ENCODE measurements at regions not wholly inside any gene's neighbourhood (a gene's known extent, or its start where the extent isn't known, plus 50 kb on each side); places are given as distances from the start of the nearest gene placed in this dataset.

- Mint-ChIP-seq H3K36me3 (no peaks in the 10 kb centered on the region), H3K4me1 (peaks cover 11% of the 10 kb centered on the region), H3K4me3 (no peak overlapping the region), H3K27ac (no peak overlapping the region), H3K9me3 (no peaks in the 10 kb centered on the region)
- ATAC-seq (no peak), DNase-seq (ENCODE audit: low spot score in 2 of 2) (no peak)
Measured at GRCh38 chr6:165988302-165988756, 179.3 kb downstream of the TBXT start.

DNA sequence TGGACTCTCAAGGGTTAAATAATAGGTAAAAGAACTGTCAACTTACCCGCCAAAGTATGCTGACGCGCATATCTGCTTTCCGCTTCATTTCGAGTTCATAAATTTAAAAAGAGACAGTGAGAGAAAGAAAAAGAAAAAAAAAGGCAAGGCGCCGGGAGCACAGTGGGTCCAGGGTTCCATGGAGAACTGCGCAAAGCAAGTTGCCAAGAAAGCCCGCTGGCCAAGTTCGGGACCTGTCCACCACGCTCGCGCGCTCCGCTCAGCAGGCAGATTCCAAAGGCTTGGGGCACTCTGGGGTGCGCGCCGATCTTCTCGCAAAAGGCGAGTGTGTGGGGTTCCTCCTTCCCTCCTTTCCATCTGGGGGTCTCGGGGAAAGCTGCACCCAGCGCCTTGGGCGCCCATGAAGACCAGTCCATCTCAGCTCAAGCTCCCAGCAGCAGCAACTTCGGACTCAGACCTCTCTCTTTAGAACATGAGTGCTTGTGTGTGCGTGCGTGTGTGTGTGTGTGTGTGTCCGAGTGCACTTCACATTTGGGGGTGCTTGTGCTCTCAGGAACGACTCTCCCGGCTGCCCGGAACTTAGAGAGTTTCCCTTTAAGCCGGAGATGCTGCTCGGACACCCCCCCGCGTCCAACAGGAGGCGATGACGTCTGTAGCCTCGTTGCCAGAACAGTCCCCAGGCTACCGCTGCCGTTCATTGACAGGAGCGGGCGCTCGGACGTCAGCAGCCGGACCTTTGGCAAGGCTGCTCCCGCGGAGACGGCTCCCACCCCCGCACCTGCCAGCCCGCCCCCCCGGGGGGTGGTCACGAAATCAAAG is 180.0 kb downstream of the TBXT start:
- H3K4me3 Mint-ChIP-seq = no peak overlapping the region
- DNase-seq (ENCODE audit: low spot score in 2 of 2) = no peak
- H3K27ac Mint-ChIP-seq = no peak overlapping the region
- ATAC-seq = no peak
- H3K36me3 Mint-ChIP-seq = no peaks in the 10 kb centered on the region
- no peaks in the 10 kb centered on the region for H3K9me3 Mint-ChIP-seq
- peaks cover 11% of the 10 kb centered on the region for H3K4me1 Mint-ChIP-seq

DNA sequence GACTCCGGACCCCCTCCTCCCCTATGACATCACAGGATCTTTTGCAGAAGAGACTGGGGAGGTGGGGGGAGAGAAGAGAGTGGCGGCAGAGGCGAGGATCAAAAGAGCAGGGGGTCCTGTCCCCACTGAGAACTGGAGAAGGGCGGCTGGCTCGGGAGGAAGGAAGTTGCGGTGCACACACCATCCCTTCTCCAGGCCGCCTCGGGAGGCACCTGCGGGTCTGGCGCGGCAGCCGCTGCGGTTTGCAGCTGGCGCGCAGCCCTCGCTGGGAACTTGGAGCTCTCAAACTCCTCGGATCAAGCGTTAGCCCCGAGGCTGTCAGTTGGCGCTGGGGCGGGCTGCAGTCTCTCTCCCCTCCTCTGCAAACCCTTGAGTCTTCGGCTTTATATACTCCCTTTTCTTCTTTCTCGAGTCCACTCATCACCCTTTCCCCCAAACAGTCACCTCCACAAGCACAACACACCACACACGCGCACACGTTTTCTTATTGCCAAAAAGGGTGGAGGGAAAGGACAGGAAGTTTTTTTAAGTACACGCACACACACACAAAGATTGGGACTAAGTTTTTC is 180.7 kb downstream of the TBXT start:
- H3K36me3 Mint-ChIP-seq = no peaks in the 10 kb centered on the region
- no peaks in the 10 kb centered on the region for H3K9me3 Mint-ChIP-seq
- H3K4me1 Mint-ChIP-seq = peaks cover 11% of the 10 kb centered on the region
- no peak overlapping the region for H3K27ac Mint-ChIP-seq
- H3K4me3 Mint-ChIP-seq = no peak overlapping the region
- ATAC-seq (no peak), DNase-seq (ENCODE audit: low spot score in 2 of 2) (no peak)

DNA sequence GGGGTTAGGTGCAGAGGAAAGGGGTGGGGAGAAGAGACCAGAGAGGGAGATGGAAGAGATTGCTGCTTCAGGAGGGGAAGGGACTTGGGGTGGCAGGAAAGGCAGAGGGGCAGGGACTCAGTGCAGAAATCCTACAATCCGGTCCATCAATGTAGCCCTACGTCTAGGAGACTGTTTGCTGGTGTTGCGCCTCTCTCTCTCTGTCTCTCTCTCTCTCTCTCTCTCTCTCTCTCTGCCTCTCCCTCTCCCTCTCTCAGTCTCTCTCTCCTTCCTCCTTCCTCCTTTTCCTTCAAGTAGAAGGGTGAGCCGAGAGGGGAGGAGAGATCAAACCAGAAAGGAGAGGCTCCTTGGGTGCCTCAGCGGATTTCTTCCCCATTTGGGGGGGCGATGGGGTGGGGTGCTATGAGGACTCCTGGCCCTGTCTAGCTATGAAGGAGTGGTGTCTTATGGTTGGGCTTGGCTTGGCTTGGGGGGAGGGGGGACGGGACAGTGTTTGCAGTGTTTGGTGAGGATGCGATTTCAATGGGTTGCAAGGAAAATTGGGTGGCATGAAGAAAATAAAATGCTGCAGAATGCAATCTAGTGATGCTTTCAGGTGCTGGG is 181.2 kb downstream of the TBXT start:
- DNase-seq (ENCODE audit: low spot score in 2 of 2) (no peak), ATAC-seq (no peak)
- Mint-ChIP-seq H3K36me3 (no peaks in the 10 kb centered on the region), H3K4me3 (no peak overlapping the region), H3K4me1 (peaks cover 11% of the 10 kb centered on the region), H3K27ac (no peak overlapping the region), H3K9me3 (no peaks in the 10 kb centered on the region)

DNA sequence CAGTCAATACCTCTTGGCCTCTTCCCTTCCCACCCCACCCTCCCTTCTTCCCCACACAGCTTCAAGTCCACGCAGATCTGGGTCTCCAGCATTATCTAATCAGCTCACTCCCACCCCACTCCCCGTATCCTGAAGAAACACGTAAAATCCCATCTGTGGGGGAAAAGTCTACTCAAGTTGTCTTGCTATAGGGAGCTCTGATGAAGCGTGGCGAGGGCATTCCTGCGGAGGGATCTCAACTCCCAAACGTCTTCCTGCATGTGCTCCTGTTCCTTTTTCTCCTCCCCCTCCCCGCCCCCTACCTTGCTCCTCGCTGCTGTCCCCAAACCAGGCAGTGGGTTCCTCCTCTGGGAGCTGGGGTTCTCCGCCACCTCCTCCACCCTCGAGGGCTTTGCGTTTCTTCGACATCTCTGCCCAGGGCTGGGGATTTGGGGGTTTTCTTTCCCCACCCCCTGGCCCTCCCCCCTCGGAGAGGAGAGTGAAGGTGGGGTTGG is 181.8 kb downstream of the TBXT start:
- Mint-ChIP-seq H3K36me3 (no peaks in the 10 kb centered on the region), H3K4me1 (peaks cover 11% of the 10 kb centered on the region), H3K4me3 (no peak overlapping the region), H3K27ac (no peak overlapping the region), H3K9me3 (no peaks in the 10 kb centered on the region)
- no peak for ATAC-seq
- DNase-seq (ENCODE audit: low spot score in 2 of 2) = no peak

DNA sequence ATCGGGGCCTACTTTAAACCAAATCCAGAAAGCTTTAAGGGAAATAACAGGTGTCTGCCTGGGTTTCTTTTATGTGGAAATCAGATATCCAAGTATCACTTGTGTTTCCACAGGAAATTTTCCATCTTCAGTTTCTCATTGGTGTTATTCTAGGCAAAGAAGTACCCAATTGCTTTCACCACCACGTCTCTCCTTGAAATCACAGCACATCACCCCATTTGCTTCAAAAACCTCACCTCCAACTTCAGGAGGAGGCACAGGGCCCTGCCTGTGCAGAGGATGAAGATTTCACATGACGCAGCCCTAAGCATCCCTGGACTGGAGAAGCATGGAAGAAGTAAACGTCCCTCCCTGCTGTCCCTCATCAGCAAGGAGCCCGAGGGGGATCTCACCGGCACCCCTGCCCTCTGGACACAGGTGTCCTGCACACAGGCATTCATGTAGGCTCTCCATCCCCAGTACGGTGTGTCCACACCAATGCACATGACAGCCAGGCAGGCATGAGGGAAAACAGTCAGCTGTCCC is 182.3 kb downstream of the TBXT start:
- Mint-ChIP-seq H3K4me3 (no peak overlapping the region), H3K27ac (no peak overlapping the region), H3K9me3 (no peaks in the 10 kb centered on the region)

DNA sequence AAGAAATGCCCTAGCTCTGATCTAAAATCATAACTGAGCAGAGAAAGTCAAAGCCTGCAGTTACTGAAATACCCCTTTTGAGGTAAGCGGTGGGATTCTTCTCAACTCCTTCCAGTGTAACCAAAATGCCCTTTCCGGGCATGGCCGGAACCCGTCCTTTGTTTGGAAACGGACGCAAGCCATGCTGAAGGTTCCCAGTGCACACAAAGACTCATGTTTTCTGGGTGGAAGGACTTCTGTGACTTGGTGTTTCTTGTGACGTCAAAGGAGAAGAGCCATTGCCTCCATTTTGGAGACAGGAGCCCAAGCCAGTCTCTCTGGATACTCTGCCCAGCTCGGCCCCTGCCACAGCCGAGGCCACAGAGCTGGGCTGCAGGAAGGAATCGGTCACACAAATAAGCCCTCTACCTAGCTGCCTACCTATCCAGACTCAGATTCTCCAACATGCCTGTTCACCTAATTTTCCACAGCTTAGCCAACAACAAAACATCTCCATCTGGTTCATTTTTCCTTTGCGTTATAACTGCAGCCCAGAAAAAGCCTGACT is 182.8 kb downstream of the TBXT start:
- peaks cover 11% of the 10 kb centered on the region for H3K4me1 Mint-ChIP-seq
- H3K4me3 Mint-ChIP-seq = no peak overlapping the region
- no peak for DNase-seq (ENCODE audit: low spot score in 2 of 2)
- no peaks in the 10 kb centered on the region for H3K9me3 Mint-ChIP-seq
- H3K27ac Mint-ChIP-seq = no peak overlapping the region
- ATAC-seq = no peak
- H3K36me3 Mint-ChIP-seq = no peaks in the 10 kb centered on the region

More for the DNA sequence above, 182.3 kb downstream of the TBXT start:
- Mint-ChIP-seq H3K36me3 (no peaks in the 10 kb centered on the region), H3K4me1 (peaks cover 11% of the 10 kb centered on the region)
- no peak for ATAC-seq
- no peak for DNase-seq (ENCODE audit: low spot score in 2 of 2)

GRCh38 chr6:165983112-165984072 is 184.3 kb downstream of the TBXT start:
- DNase-seq (ENCODE audit: low spot score in 2 of 2) = no peak
- no peak for ATAC-seq
- Mint-ChIP-seq H3K36me3 (no peaks in the 10 kb centered on the region), H3K27ac (no peak overlapping the region), H3K4me3 (no peak overlapping the region), H3K4me1 (peaks cover 11% of the 10 kb centered on the region), H3K9me3 (no peaks in the 10 kb centered on the region)

DNA sequence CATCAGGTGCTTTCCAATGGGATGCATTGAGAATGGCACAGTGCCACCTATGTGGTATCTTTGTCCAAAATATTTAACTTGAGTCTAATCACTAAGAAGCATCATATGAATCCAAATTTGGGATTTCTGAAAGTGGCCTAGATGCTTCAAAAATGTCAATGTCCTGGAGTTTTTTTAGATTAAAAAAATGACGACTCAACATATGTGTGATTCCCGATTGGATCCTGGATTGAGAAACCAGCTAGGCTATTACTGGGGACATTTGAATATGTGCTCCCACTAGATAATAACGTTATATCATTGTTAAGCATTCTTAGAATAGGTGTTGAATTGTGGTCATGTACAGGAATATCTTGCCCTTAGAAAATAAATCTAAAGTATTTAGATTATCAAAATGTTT is 189.2 kb downstream of the TBXT start:
- no peak for ATAC-seq
- Mint-ChIP-seq H3K4me1 (no peaks in the 10 kb centered on the region), H3K36me3 (no peaks in the 10 kb centered on the region), H3K4me3 (no peak overlapping the region), H3K9me3 (no peaks in the 10 kb centered on the region), H3K27ac (no peak overlapping the region)
- no peak for DNase-seq (ENCODE audit: low spot score in 2 of 2)

DNA sequence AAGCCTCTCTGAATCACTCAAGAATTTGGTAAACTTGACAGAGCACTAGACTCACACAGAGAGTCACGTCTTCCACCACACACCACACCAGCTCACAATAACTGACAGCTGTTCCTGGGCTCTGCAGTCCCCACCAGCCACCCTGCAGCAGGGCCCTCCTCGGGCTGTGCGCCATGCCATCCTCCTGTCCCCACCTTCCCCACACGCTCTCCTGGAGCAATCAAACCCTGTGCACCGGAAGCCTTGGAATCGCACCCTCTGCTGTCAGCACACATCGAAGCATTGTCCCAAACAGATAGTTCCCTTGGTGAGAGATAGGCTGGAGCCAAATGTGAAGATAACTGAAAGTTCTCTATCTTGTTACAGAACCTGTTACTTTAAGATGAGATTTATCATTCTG is 191.0 kb downstream of the TBXT start:
- no peak for DNase-seq (ENCODE audit: low spot score in 2 of 2)
- Mint-ChIP-seq H3K4me3 (no peak overlapping the region), H3K4me1 (no peaks in the 10 kb centered on the region), H3K9me3 (no peaks in the 10 kb centered on the region), H3K27ac (no peak overlapping the region), H3K36me3 (no peaks in the 10 kb centered on the region)
- ATAC-seq = no peak

DNA sequence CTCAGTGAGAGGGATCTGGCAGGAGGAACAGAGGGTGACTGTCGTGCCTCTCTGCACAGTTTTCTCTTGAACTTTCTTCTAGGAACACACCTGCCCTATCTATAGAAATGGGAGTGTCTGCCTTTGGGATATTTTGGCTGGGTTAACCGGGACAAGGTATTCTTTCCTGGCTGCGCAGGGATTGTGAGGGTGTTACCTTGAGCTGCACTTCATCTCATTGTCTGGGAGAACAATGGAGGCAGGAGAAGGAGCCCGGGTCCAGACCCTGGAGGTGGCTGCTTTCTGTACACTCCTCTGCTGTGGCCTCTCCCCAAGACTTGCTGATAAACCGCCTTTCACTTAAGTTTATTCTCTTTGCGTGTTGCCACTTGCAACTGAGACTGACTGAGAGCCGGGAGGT is 192.8 kb downstream of the TBXT start:
- no peak overlapping the region for H3K27ac Mint-ChIP-seq
- ATAC-seq (no peak), DNase-seq (ENCODE audit: low spot score in 2 of 2) (no peak)
- H3K36me3 Mint-ChIP-seq = no peaks in the 10 kb centered on the region
- H3K4me1 Mint-ChIP-seq = no peaks in the 10 kb centered on the region
- no peak overlapping the region for H3K4me3 Mint-ChIP-seq
- H3K9me3 Mint-ChIP-seq = no peaks in the 10 kb centered on the region

DNA sequence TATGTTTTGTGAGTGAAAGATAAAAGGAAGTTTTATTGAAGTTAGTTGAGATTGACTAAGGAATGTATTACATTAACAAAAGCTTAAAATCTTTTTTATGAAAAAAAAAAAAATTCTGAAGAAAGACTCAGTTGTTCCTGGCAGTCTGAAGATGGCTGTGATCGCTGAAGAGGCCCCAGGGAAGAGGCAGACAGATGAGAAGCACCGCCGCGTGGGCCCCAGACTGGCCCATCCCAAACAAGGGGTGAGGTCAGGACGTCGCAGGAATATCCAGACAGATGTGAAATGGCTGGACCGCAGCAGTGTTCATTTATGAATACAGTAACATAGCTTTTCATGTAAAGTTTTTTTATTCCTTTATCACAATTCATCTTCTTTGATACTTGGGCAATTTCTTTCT is 194.2 kb downstream of the TBXT start:
- Mint-ChIP-seq H3K9me3 (no peaks in the 10 kb centered on the region), H3K36me3 (no peaks in the 10 kb centered on the region), H3K4me3 (no peak overlapping the region), H3K27ac (no peak overlapping the region), H3K4me1 (no peaks in the 10 kb centered on the region)
- ATAC-seq = no peak
- no peak for DNase-seq (ENCODE audit: low spot score in 2 of 2)

DNA sequence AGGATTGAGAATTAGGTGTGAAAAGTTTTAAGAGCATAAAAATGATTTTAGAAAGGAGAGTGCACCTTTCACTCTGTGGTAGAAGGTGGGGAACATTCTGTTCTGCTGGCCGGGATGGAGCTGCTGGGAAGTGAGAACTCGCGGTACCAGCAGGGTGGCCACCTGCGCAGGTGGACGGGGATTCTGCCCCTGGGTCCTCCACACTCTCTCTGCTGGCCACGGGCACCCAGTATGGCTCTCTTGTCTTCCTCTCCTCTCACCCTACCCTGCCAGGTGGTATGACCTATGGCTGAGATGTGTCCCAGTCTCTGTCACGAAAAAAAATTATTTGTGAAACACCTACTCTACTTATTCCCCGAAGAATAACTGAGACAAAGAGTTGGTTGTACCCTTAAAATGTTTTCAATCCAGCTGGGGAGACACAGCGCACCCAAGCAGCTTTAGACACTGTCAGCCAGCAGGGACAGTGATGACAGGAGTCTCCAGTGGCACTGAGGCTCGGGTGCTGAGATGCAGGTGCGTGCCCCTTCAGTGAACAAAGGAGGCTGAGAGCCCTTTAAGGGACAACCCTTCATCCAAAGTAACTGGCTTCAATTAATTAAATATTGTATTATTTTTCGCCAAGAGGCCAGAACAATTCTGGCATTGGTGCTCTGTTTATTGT is 195.4 kb downstream of the TBXT start:
- Mint-ChIP-seq H3K36me3 (no peaks in the 10 kb centered on the region), H3K4me1 (no peaks in the 10 kb centered on the region), H3K9me3 (no peaks in the 10 kb centered on the region), H3K27ac (no peak overlapping the region), H3K4me3 (no peak overlapping the region)
- DNase-seq (ENCODE audit: low spot score in 2 of 2) (no peak), ATAC-seq (no peak)

DNA sequence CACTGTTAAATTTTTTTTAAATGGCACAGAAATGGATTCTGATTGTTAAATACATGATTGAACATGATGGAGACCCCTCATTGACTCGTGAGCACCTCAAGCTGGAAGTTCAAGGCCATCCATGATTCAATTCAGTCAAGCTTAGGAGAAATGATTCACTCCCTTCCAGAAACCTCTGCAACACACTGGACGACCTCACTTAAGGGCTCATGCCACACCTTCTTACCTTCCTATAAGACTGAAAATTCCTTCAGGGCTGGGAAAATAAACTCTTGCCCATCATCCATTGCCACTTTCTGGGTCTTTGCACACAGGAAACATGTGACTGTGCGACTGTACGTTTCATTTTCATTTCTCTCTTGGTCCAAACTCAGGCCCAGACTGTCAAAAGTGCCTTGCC is 196.4 kb downstream of the TBXT start:
- H3K27ac Mint-ChIP-seq = no peak overlapping the region
- no peak overlapping the region for H3K4me3 Mint-ChIP-seq
- no peaks in the 10 kb centered on the region for H3K4me1 Mint-ChIP-seq

More for the DNA sequence above, 196.4 kb downstream of the TBXT start:
- no peaks in the 10 kb centered on the region for H3K36me3 Mint-ChIP-seq
- H3K9me3 Mint-ChIP-seq = no peaks in the 10 kb centered on the region
- ATAC-seq = no peak
- no peak for DNase-seq (ENCODE audit: low spot score in 2 of 2)

Data from stimulated activated effector memory CD8-positive, alpha-beta T cell treated with anti-CD3 and anti-CD28 coated beads, Interleukin-12 subunit alpha, Interleukin-12 subunit beta, amount 100 ng/mL, for 72 hours (primary cell).